Kidney (tissue), 13 donors: ENCODE measurements at regions not wholly inside any gene's neighbourhood (a gene's known extent, or its start where the extent isn't known, plus 50 kb on each side); places are given as distances from the start of the nearest gene placed in this dataset.
A peak's percentile ranks its signal among the peaks of the same experiment; 100 is the strongest.
"Not testable (repeated sequence)": the region's sequence is repeated elsewhere in the genome, so short reads cannot be mapped to it uniquely, and the experiment has no call there.

ENCODE experiments used
- DNase-seq, 5 donors: peaks; one replicate each; pipeline ENCODE4 v3.0.0-alpha.2; 2013 to 2020
- FAIRE-seq: peaks from 2 replicates; lab custom pipeline; 2012; peaks lifted over from hg19 to GRCh38; lab: Jason Lieb, UNC
- H3K27ac ChIP-seq, 2 donors: one replicate each; pipeline ENCODE4 v1.7.0; 2013; ENCODE audit warnings: low read depth in 2 of 2, low read length in 2 of 2, inconsistent platforms in 1 of 2
- H3K27me3 ChIP-seq: one replicate; pipeline ENCODE4 v1.7.1; 2013; ENCODE audit warnings: low read length, inconsistent platforms; ENCODE audit not compliant: control insufficient read depth, insufficient read depth
- H3K36me3 ChIP-seq, 3 donors: one replicate each; pipeline versions ENCODE4 v1.7.0 to v1.7.1; 2013; ENCODE audit warnings: low read length in 3 of 3, control low read depth in 1 of 3, inconsistent platforms in 1 of 3; ENCODE audit not compliant: insufficient read depth in 3 of 3, control insufficient read depth in 2 of 3
- H3K4me1 ChIP-seq, 3 donors: one replicate each; pipeline versions ENCODE4 v1.7.0 to v1.7.1; 2013; ENCODE audit warnings: low read length in 3 of 3, inconsistent platforms in 1 of 3, low read depth in 1 of 3; ENCODE audit not compliant: control insufficient read depth in 2 of 3, insufficient read depth in 2 of 3
- H3K4me3 ChIP-seq, 3 donors: one replicate each; pipeline versions ENCODE4 v1.7.0 to v1.8.1; 2013; ENCODE audit warnings: low read length in 3 of 3, control low read depth in 1 of 3, inconsistent platforms in 1 of 3
- H3K9ac ChIP-seq, 3 donors: one replicate each; pipeline versions ENCODE4 v1.7.0 to v1.7.1; 2013; ENCODE audit warnings: low read length in 3 of 3, control low read depth in 1 of 3, inconsistent platforms in 1 of 3
- H3K9me3 ChIP-seq, 3 donors: one replicate each; pipeline versions ENCODE4 v1.7.0 to v1.7.1; 2013; ENCODE audit warnings: low read length in 3 of 3, control low read depth in 1 of 3, inconsistent platforms in 1 of 3; ENCODE audit not compliant: control insufficient read depth in 2 of 3, insufficient read depth in 1 of 3
- CTCF ChIP-seq: IDR thresholded peaks from 3 replicates; pipeline ENCODE4 v1.5.1; 2012; ENCODE audit warnings: mild to moderate bottlenecking, moderate library complexity, borderline replicate concordance; ENCODE audit not compliant: insufficient read depth; ENCODE audit errors: extremely low read depth
- intact Hi-C: fragments of 100-400 bp; cut with DNase I; formaldehyde crosslinking; loops from one replicate; pipeline ENCODE4 v1.11.1; 2022
- donor health status: control.
- donor health status: control.
- donor health status: control.
- donor health status: control.
- donor health status: control.
- donor health status: DM: yes; HTN: yes; CAD: no.
- donor health status: Normal renal cell carcinoma (clear cell type).

GRCh38 chr11:44427432-44427831 is 117.5 kb upstream of the ALX4 start:
- Histone ChIP-seq H3K9me3 (peaks cover 0 to 2% (median 0%) of the 10 kb centered on the region in 3 donors), H3K4me1 (no peaks in the 10 kb centered on the region), H3K27ac (no peak overlapping the region), H3K4me3 (no peak overlapping the region), H3K27me3 (no peaks in the 10 kb centered on the region), H3K36me3 (no peaks in the 10 kb centered on the region), H3K9ac (no peak overlapping the region)
- intact Hi-C loops: no loop called here
- peak in 1 of 5 donors; percentile 18 for DNase-seq
- FAIRE-seq: no peak
- no peak for TF ChIP-seq CTCF

- Histone ChIP-seq H3K36me3 (no peaks in the 10 kb centered on the region), H3K4me1 (no peaks in the 10 kb centered on the region), H3K4me3 (no peak overlapping the region), H3K9me3 (peaks cover 0 to 5% (median 0%) of the 10 kb centered on the region in 3 donors), H3K9ac (no peak overlapping the region), H3K27ac (no peak overlapping the region), H3K27me3 (no peaks in the 10 kb centered on the region)
- intact Hi-C loops: no loop called here
- no peak for TF ChIP-seq CTCF
- peak in 1 of 5 donors; percentile 0 for DNase-seq
- no peak for FAIRE-seq
Measured at GRCh38 chr11:44430140-44430539, 120.2 kb upstream of the ALX4 start.

- TF ChIP-seq CTCF: no peak
- H3K9ac ChIP-seq: no peak overlapping the region
- H3K36me3 ChIP-seq: no peaks in the 10 kb centered on the region
- no peak overlapping the region for H3K4me3 ChIP-seq
- no peaks in the 10 kb centered on the region for H3K4me1 ChIP-seq
- H3K9me3 ChIP-seq: peaks cover 0 to 5% (median 0%) of the 10 kb centered on the region in 3 donors
- intact Hi-C loops: no loop called here
- no peak overlapping the region for H3K27ac ChIP-seq
- FAIRE-seq (no peak), DNase-seq (peak in 1 of 5 donors; percentile 1)
- no peaks in the 10 kb centered on the region for H3K27me3 ChIP-seq
Measured at GRCh38 chr11:44434191-44434590, 124.3 kb upstream of the ALX4 start.

GRCh38 chr11:44437122-44437521 is 127.2 kb upstream of the ALX4 start:
- Histone ChIP-seq H3K27ac (no peak overlapping the region), H3K27me3 (no peaks in the 10 kb centered on the region), H3K9me3 (peaks cover 0 to 5% (median 0%) of the 10 kb centered on the region in 3 donors), H3K9ac (no peak overlapping the region), H3K36me3 (no peaks in the 10 kb centered on the region), H3K4me3 (no peak overlapping the region), H3K4me1 (no peaks in the 10 kb centered on the region)
- DNase-seq (peak in 1 of 5 donors; percentile 10), FAIRE-seq (no peak)
- TF ChIP-seq CTCF: no peak
- intact Hi-C loops: no loop called here

- intact Hi-C loops, H3K4me1 ChIP-seq, FAIRE-seq, H3K9ac ChIP-seq, H3K27me3 ChIP-seq, H3K4me3 ChIP-seq, DNase-seq, H3K36me3 ChIP-seq, H3K9me3 ChIP-seq, H3K27ac ChIP-seq: not testable (repeated sequence)
Measured at GRCh38 chr11:44442893-44443673, 122.4 kb upstream of the CD82 start.
